ENCODE measurements at regions not wholly inside any gene's neighbourhood (a gene's known extent, or its start where the extent isn't known, plus 50 kb on each side); places are given as distances from the start of the nearest gene placed in this dataset.

DNA sequence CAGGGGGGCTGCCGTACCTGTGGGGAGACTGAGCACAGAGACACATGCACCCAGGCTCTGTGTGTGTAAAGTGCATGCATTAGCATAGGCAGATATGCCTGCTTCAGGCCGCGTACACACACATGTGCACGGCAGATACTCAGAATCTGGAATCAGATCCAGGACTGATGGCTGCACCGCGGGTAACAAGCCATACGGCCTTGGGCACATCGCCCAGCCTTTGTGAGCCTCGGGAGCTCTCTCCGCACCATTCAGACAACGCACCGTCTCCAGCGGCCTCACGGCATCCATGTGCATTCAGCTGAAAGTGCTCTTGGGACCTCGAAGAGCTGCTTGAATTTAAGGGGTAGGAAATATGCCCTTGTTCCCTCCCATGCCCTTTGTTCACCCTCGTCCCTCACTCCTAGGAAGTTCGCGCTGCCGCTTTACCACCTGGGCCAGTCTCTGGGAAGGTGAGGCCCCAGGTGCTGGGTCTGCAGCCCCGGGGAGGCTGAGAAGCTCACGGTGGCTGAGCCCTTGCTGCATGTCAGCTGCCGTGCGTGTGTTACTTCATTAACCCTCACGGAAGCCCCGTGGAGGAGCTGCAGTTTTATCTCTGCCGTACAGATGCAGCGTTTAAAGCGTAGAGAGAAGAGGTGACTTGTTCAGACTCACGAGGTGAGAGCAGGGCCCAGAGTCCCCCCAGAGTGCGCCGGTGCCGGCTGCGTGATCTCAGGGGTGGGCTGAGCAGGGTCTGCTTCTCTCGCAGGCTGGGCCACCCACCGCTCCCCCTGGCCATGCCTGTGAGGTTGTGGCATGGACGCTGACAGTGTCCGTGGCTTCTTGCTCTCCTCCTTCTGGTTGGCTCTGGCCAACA lies 377.7 kb upstream of the MYT1L start:
- 55 to 76% methylated on average over 35 to 37 of the region's 37 CpGs for WGBS, 2 donors
- H3K4me3 ChIP-seq (ENCODE audit: low read depth, poor library complexity, severe bottlenecking) = no peak overlapping the region
- intact Hi-C loops (cut with DNase I; ENCODE audit: low total_unique reads) = no loop called here
- no peak for DNase-seq (ENCODE audit: low spot score in 2 of 2)
- TF ChIP-seq, protein P1, sequence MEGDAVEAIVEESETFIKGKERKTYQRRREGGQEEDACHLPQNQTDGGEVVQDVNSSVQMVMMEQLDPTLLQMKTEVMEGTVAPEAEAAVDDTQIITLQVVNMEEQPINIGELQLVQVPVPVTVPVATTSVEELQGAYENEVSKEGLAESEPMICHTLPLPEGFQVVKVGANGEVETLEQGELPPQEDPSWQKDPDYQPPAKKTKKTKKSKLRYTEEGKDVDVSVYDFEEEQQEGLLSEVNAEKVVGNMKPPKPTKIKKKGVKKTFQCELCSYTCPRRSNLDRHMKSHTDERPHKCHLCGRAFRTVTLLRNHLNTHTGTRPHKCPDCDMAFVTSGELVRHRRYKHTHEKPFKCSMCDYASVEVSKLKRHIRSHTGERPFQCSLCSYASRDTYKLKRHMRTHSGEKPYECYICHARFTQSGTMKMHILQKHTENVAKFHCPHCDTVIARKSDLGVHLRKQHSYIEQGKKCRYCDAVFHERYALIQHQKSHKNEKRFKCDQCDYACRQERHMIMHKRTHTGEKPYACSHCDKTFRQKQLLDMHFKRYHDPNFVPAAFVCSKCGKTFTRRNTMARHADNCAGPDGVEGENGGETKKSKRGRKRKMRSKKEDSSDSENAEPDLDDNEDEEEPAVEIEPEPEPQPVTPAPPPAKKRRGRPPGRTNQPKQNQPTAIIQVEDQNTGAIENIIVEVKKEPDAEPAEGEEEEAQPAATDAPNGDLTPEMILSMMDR (IDR thresholded peaks at IDR 0.05) = no peak
- TF ChIP-seq POLR2A (IDR thresholded peaks at IDR 0.05) = no peak

DNA sequence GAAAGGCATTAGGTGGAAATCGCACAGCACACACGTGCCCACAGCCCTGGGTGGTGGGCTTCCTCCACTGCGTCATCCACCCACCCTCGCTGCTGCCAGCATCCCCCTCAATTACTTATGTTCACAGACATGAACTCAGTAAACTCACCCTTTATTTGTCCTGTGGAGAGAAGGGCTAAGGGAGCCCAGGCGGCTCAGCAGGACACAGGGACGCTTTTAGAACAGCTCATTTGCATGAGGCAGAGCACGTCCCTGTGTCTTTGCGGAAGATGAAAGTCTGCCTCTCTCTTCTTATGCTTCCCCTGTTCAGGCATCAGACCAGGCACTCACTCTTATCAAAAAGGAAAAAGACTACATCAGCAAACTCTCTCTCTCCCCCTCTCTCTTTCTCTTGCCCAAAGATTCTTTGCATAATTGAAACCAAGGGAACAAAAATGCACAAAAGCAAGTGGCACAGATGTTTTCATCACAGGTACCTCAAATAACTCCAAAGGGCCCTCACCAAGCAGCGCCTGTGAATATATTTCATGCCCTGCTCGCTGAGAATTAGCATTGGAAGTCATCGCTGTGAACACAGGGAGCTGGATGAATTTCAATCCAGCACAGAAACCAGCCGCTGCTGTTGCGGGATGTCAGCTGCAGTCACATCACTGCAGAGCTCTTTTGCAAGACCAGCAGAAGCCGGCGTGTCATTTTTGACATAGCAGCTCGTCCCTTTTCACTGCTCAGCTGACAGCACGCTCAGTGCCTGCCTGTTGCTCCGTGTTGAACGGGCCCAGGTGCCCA lies 376.3 kb upstream of the MYT1L start:
- no peak for TF ChIP-seq POLR2A (IDR thresholded peaks at IDR 0.05)
- TF ChIP-seq, protein P1 (IDR thresholded peaks at IDR 0.05) = no peak
- DNase-seq (ENCODE audit: low spot score in 2 of 2) = no peak
- H3K4me3 ChIP-seq (ENCODE audit: low read depth, poor library complexity, severe bottlenecking) = no peak overlapping the region
- WGBS, 2 donors = 63 to 65% methylated on average over 19 of the region's 19 CpGs
- intact Hi-C loops (cut with DNase I; ENCODE audit: low total_unique reads) = no loop called here

DNA sequence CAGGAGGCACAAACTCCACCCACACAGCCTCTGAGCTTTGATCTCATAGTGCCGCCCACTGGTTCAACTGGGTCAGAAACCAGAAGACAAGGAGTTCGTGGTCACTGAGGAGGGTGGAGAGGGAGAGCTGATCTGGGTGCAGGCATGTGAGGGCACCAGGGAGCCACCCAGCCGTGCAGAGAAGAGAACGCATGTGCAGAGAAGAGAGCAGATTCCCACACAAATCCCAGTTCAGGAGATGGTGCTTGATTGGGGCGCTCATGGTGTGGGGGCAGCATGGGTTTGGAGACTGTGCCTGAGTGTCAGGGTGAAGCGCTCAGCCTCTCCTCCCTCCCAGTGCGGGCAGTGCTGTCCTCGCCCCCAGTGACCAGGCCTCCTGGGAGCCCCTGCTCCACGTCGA lies 375.2 kb upstream of the MYT1L start:
- DNase-seq (ENCODE audit: low spot score in 2 of 2) = no peak
- WGBS, 2 donors = 67 to 71% methylated on average over 10 of the region's 10 CpGs
- no peak for TF ChIP-seq POLR2A (IDR thresholded peaks at IDR 0.05)
- TF ChIP-seq, protein P1 (IDR thresholded peaks at IDR 0.05) = no peak
- intact Hi-C loops (cut with DNase I; ENCODE audit: low total_unique reads) = no loop called here
- H3K4me3 ChIP-seq (ENCODE audit: low read depth, poor library complexity, severe bottlenecking) = no peak overlapping the region

DNA sequence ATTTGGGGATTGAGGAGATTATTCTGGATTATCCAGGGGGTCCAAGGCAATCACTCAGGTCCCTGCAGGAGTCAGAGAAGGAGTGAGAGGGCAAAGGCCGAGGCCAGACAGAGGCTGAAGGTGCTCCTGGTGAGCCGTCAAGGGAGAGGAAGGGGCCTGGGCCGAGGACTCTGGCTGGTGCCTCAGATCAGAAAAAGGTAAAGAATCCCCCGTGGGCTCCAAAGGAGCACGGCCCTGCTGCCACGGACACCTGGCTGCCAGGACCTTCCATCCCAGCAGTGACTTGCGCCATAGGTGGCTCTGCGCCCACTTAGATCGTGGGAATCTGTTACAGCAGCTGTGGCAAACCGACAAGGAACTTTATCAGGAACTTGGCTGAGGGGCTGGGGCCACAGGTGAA lies 374.8 kb upstream of the MYT1L start:
- intact Hi-C loops (cut with DNase I; ENCODE audit: low total_unique reads) = no loop called here
- H3K4me3 ChIP-seq (ENCODE audit: low read depth, poor library complexity, severe bottlenecking) = no peak overlapping the region
- TF ChIP-seq POLR2A (IDR thresholded peaks at IDR 0.05) = no peak
- TF ChIP-seq, protein P1 (IDR thresholded peaks at IDR 0.05) = no peak
- DNase-seq (ENCODE audit: low spot score in 2 of 2) = no peak
- whole genome bisulfite sequencing, 2 donors = 66 to 72% methylated on average over 10 of the region's 10 CpGs

DNA sequence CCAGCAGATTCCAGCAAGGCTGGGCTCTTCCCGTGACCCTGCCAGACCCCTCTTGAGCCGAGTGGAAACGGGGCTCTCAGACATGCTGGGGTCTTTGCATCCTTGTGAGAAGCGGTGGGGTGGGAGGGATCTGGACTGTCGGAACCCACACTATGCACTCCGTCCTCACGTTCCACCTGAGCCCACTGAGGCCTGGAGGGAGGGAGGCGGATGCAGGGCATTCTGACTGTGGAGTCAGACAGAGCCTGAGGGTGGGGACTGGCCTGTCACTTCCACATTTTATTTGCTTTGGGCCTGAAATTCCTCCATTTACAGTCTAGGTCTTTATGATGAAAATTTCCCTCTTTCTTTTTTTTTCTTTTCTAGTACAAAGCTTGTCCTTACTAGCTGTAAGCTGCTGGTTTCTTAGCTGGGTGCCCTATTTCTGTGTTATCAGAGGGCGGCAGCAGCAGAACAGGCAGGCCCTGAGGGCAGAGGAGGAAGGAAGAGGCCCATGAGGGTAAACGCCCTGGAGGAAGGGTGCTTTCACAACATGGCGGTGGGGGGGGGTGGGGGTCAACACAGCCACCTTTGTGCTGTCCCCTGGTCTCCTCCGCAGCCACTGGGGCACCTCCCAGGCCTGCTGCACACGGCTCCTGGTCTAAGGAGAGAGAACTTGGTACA lies 373.5 kb upstream of the MYT1L start:
- TF ChIP-seq, protein P1 (IDR thresholded peaks at IDR 0.05) = no peak
- no peak for TF ChIP-seq POLR2A (IDR thresholded peaks at IDR 0.05)
- H3K4me3 ChIP-seq (ENCODE audit: low read depth, poor library complexity, severe bottlenecking) = no peak overlapping the region
- 66 to 78% methylated on average over 13 of the region's 13 CpGs for WGBS, 2 donors
- intact Hi-C loops (cut with DNase I; ENCODE audit: low total_unique reads) = no loop called here
- DNase-seq (ENCODE audit: low spot score in 2 of 2) = no peak

Data from lower leg skin (tissue), 4 donors.